GM12872 (cell line): ENCODE measurements at regions not wholly inside any gene's neighbourhood (a gene's known extent, or its start where the extent isn't known, plus 50 kb on each side); places are given as distances from the start of the nearest gene placed in this dataset.

Experiments used
- TF ChIP-seq, protein P1 (sequence below): IDR thresholded peaks from 3 replicates; pipeline ENCODE4 v1.5.1; 2011; ENCODE audit warnings: low read depth, mild to moderate bottlenecking, low read length, moderate library complexity; ENCODE audit not compliant: insufficient read depth

DNA sequence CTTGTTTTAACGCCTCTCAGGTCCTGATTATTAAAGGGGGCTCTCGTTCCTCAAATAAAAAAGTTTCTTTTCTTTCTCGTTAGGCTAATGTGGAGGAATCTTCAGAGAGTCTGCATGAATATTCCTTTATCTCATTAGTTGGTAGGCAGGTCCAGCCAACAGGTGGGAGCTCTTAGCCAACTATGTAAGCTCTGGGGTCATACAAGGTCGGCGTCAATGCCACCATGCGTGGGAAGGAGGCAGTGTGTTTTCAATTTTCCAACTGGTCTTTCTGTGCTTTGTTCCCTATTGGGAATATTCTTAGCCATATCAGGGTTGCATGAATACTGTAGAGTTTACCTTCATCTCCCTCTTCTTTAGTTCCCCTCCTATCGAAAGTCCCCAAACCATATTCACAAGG is 118.5 kb upstream of the SVIL start:
- TF ChIP-seq, protein P1, sequence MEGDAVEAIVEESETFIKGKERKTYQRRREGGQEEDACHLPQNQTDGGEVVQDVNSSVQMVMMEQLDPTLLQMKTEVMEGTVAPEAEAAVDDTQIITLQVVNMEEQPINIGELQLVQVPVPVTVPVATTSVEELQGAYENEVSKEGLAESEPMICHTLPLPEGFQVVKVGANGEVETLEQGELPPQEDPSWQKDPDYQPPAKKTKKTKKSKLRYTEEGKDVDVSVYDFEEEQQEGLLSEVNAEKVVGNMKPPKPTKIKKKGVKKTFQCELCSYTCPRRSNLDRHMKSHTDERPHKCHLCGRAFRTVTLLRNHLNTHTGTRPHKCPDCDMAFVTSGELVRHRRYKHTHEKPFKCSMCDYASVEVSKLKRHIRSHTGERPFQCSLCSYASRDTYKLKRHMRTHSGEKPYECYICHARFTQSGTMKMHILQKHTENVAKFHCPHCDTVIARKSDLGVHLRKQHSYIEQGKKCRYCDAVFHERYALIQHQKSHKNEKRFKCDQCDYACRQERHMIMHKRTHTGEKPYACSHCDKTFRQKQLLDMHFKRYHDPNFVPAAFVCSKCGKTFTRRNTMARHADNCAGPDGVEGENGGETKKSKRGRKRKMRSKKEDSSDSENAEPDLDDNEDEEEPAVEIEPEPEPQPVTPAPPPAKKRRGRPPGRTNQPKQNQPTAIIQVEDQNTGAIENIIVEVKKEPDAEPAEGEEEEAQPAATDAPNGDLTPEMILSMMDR: no peak

DNA sequence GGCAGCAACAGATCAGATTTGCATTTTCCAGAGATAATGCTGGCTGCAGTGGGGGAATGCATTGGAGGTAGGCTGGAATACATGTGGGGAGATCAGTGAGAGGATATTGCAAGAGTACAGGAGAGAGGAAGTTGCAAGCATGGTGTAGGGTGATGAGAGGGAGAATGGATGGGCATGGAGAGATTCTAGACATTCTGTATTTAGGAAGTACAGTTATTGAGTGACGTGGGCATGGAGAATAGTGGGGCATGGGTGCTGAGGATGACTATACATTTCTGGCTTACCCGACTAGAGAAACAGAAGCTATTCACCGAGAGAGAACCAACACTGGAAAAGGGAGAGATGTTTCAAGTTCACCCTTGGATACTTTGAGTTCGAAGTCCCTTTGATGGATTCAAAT is 116.9 kb upstream of the SVIL start:
- TF ChIP-seq, protein P1: no peak

DNA sequence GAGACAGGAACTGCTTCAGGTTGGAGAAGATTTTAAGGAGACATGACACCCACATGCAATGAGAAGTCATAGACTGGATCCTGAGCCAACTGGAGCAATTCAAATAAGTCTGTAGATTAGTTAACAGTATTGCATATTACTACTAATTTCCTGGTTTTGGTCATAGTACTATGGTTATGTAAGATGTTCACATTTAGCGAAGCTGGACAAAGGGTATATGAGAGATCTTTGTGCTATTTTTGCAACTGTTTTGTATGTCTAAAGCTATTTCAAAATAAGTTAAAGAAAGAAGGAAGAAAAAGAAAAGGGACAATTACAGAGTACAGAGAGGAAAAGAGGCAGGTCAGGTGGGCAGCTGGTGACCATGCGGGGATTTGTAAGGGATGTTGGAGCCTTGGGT is 116.5 kb upstream of the SVIL start:
- TF ChIP-seq, protein P1: no peak

DNA sequence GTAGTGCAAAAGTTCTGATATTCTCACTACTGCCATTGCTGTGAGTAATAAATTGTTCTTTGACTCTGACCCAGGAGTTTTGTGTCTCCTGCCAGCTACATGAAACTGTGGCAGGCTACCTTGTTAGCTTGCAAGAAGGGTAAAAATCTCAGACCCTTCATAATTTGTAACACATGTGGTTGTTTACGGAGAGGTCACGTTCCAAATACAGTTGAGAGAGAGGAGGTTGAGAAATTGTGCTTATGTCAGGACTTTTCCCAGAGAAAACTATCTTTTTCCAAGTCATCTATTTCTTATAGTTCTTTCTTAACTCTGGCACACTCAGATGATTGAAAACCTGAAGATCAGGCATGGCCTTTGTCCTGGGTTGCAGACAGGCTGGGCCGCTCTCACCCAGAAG is 114.4 kb upstream of the SVIL start:
- TF ChIP-seq, protein P1: no peak

DNA sequence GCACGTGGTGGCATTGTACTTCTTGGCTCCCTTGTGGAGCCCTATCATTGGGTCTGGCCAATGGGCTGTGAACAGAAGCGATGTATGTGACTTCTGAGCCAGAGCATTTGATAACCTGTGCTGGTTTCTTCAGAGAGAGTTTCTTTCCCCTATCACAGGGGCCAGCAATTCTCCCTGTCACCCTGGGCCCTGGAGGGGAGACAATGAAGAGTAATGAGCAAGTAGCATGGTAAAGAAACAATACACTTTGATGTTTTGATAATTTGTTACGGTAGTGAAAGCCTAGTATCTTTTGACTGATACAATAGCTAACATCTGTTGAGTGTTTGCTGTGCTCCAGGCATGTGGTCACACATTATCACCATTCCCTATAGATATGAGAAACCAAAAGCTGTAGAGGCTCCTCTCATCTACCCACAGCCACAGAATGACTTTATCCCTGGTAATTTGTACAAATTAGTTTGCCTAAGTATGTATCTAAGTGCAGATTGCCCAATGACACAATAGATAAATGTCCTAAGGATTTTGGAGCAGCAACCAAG is 113.4 kb upstream of the SVIL start:
- TF ChIP-seq, protein P1: no peak

DNA sequence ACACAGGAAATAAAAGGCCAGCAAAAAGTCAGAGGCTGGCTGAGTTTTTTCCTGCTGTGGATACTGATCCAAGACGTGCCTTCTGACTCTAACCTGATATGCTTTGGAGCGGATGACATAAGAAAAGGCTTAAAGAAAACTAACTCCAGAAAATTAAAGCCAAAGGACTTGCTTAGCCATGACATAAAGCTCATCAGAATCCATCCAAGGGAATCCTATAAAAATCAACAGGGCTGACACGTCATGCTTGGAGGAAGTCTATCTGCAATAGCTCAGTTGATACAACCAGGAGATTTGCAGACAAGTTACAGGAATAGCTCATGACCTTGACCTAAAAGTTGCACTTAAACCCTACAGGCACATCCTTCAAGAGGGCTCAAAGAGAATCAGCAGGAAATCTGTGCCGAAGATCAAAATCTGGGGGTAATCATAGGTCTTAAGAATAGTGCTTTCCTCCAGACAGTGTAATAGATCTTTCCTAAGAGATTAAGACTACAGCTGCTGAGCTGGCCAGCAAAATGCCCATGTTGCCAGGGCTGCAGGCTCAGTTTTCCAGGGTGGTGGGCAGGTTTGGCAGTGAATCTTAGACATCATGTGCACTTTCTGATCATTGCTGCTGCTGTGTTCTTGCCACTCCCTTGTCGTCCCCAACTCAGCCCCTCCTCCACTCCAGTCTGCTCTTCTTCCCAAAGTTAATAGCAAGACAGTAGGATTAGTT is 111.5 kb upstream of the SVIL start:
- TF ChIP-seq, protein P1: no peak

DNA sequence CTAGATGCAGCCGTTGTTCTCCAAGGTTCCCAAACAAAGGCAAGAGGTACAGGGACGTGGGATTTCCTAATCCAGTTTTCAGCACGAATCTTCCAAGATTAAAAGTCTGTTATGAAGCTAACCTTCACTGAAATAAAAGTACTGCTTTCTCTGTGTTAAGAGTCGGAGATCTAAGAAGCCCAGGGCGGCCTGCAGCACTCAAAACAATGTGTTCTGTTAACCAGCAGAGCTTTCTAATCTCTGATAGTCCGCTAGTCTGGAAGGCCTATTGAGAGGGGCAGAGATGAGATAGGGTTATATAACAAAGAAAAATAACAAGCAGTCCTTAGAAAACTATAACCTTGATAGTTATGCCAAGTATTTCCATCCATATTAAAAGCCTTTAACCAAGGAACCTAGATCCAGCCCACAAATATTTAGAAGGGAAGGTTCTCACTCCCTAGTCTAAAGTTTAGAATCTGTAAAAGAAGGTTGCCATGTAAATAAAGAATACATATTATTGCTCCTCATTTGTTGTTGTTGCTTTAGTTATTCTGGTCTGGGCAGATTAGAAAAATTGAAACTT is 106.3 kb upstream of the SVIL start:
- TF ChIP-seq, protein P1: no peak
